GM21619 (cell line): ENCODE measurements at regions not wholly inside any gene's neighbourhood (a gene's known extent, or its start where the extent isn't known, plus 50 kb on each side); places are given as distances from the start of the nearest gene placed in this dataset.
"Not testable (repeated sequence)": the region's sequence is repeated elsewhere in the genome, so short reads cannot be mapped to it uniquely, and the experiment has no call there.

Source experiments
- ATAC-seq: cut with Tn5 transposase; IDR thresholded peaks from one replicate; pipeline ENCODE4 v1.9.1; 2021; ENCODE audit not compliant: unreplicated experiment

- no peak for ATAC-seq
Observed at GRCh38 chr18:52237551-52237950, 102.4 kb upstream of the DCC start.

DNA sequence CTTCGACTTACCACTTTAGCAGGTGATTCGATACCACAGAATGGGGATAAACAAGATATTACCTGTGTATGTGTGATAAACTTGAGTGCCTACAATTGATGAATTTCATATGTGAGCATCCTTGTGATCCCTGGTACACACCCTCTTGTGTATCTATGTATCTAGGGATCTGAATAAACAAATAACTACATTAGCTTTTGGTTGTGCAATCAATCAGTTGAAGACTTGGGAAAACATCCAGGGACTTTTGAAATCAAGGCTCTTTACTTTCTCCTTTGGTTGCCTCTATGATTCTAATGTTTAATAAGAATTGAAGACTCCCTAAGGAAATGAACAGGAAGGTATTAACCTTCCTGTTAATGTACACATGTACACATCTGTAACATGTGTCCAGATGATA is 97.3 kb upstream of the DCC start:
- ATAC-seq: no peak

GRCh38 chr18:52244658-52245057 is 95.3 kb upstream of the DCC start:
- no peak for ATAC-seq

- no peak for ATAC-seq
Observed at GRCh38 chr18:52254367-52254766, 85.6 kb upstream of the DCC start.

DNA sequence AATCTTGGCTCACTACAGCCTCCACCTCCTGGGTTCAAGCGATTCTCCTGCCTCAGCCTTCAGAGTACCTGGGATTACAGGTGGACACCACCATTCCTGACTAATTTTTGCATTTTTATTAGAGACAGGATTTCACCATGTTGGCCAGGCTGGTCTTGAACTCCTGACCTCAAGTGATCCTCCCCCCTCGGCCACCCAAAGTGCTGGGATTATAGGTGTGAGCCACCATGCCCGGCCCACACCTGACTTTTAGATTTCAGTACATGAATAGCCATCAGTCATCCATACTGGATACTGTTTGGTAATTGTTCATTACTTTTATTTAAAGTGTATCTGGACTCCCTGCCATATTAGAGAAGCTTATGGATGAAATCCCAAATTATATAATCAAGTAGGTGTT is 82.6 kb upstream of the DCC start:
- not testable (repeated sequence) for ATAC-seq

DNA sequence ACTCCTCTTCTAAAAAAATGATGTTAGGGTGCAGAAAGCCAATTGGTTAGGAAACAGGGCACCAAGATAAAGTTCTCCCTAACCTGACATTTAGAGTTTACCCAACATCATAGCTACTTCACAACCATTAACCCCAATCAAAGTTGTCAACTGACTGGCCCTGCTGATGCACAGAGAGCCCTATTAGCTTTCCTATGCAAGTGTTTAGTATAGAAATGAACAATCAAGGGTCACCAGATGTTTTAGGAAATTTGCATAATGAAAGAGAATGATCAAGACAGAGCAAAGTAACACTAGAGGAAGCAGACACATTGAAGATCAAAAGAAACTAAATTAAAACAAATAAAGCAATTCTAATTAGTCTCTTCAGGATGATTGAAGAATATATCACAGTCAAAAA is 64.2 kb upstream of the DCC start:
- ATAC-seq: no peak

DNA sequence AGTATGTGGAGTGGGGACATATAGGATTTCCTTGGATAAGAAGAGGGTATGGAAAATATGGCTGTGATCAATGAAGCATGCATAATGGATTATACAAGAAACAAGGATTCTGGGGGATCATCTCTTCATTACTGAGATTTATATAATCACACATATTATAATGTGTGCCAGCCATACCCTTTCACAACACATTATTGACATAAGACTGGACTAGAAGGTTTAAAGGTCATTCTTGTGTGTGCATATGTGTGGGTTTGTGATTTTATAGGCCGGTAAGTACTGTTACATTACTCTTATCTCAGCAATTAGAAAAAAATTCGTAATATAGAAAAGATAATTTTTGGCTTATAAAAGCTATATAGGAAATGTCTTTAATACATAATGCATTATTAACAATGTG is 62.2 kb upstream of the DCC start:
- no peak for ATAC-seq

DNA sequence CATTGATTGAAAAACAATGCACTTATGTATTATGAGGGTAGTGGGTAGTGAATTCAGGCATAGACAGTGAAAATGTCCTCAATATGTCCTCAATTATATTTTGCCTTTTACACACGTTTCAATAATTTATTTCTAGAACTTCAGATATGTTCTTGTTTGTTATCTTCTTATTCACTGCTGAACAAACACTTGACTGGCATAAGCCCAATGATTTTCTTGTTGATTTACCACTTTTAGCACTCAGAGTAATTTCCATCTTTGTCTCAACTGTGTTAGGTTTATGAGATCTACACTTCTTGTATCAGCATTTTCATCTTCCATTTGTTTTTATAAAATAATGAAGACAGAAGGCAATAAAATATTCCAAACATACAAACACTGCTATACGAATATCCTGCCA is 61.8 kb upstream of the DCC start:
- ATAC-seq: no peak

- no peak for ATAC-seq
Observed at GRCh38 chr18:52280702-52281101, 59.3 kb upstream of the DCC start.

GRCh38 chr18:52283927-52284326 is 56.1 kb upstream of the DCC start:
- ATAC-seq: no peak

- ATAC-seq: no peak
Observed at GRCh38 chr18:52286675-52287074, 53.3 kb upstream of the DCC start.

GRCh38 chr18:52287151-52287550 is 52.8 kb upstream of the DCC start:
- no peak for ATAC-seq

DNA sequence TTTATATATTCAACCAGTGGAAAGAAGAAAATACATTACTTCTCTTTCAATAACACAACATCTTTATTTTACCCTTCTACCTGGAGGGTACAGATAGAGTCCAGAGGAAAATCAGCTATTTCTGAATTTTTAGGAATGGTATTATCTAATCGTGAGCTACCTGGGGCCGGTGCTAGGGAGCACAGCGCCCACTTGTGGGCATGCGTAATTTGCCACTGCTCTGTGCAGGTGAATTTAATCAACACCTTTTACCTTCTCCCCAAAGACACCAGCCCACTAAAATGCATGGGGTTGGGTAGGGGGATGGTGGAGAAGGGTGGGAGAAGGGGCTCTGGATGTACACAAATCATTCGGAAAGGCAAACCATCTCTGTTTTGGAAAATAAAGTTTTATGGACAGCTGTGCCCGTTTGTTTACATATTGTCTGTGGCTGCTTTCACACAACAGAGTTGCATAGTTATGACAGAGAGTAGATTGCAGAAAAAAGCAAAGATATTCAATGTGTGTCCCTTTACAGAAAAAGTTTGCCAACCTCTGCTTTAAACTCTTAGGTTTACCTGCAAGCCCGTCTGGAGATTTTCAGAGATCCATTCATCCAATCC is 51.5 kb upstream of the DCC start:
- no peak for ATAC-seq

GRCh38 chr18:52289392-52289791 is 50.6 kb upstream of the DCC start:
- no peak for ATAC-seq
